ENCODE measurements at regions not wholly inside any gene's neighbourhood (a gene's known extent, or its start where the extent isn't known, plus 50 kb on each side); places are given as distances from the start of the nearest gene placed in this dataset.

- no peak for TF ChIP-seq CTCF (IDR thresholded peaks at IDR 0.05; ENCODE audit: poor library complexity, severe bottlenecking)
- no peak for TF ChIP-seq TAF1 (IDR thresholded peaks at IDR 0.05; ENCODE audit: low read depth)
- TF ChIP-seq EZH2 (IDR thresholded peaks at IDR 0.05; ENCODE audit: borderline replicate concordance, insufficient read depth, low read length, poor library complexity, severe bottlenecking): no peak
- TF ChIP-seq EP300 (conservative IDR thresholded peaks at IDR 0.05; ENCODE audit: poor library complexity, severe bottlenecking): peak; percentile 70
- no peak for TF ChIP-seq SMC3 (conservative IDR thresholded peaks at IDR 0.05; ENCODE audit: poor library complexity)
- TF ChIP-seq MXI1 (conservative IDR thresholded peaks at IDR 0.05; ENCODE audit: poor library complexity, severe bottlenecking): no peak
- peak; percentile 34 for TF ChIP-seq REST (IDR thresholded peaks at IDR 0.05; ENCODE audit: borderline replicate concordance)
- peak; percentile 47 for TF ChIP-seq POLR2AphosphoS5 (IDR thresholded peaks at IDR 0.05)
Observed at GRCh38 chr2:106956416-106956815, 70.4 kb upstream of the ST6GAL2 start.
